Prostate gland (tissue), 2 donors: ENCODE measurements at regions not wholly inside any gene's neighbourhood (a gene's known extent, or its start where the extent isn't known, plus 50 kb on each side); places are given as distances from the start of the nearest gene placed in this dataset.

Experiments used
- POLR2A ChIP-seq: fragments of 450-650 bp; IDR thresholded peaks from one replicate; pipeline ENCODE4 v1.6.1; 2016; ENCODE audit warnings: antibody characterized with exemption, mild to moderate bottlenecking
- POLR2AphosphoS5 ChIP-seq: sonication (generic); formaldehyde crosslinking; IDR thresholded peaks from one replicate; pipeline ENCODE4 v1.6.1; 2017; ENCODE audit warnings: antibody characterized with exemption
- TF ChIP-seq, protein P1 (sequence below), 4 experiments: fragments of 200-600 bp in 2 of 4; fragments of 450-650 bp in 2 of 4; sonication (generic) in 2 of 4; IDR thresholded peaks; 1 replicate in 3 of 4; 2 replicates in 1 of 4; pipeline ENCODE4 v1.5.1; 2016 to 2019; ENCODE audit warnings: antibody characterized with exemption in 4 of 4, mild to moderate bottlenecking in 2 of 4, moderate library complexity in 2 of 4

DNA sequence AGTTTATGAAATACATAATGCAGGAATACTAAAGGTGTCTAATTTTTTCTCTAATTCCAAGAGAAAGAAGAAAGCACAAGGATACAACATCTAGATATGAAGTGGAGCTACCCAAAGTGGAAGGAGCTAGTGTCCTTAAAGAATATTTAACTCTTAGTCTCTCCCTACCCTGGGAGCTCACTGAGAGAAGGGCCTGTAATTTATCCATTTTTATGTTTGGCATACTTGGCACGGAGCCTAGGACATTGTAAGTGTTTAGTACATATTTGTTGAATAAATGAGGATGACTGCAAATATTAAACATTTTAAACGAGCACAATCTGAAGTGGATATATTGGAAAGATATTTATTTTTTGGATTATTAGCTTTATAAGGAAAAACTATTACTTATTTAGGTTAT lies 674.8 kb downstream of the IQCM start:
- TF ChIP-seq, protein P1, sequence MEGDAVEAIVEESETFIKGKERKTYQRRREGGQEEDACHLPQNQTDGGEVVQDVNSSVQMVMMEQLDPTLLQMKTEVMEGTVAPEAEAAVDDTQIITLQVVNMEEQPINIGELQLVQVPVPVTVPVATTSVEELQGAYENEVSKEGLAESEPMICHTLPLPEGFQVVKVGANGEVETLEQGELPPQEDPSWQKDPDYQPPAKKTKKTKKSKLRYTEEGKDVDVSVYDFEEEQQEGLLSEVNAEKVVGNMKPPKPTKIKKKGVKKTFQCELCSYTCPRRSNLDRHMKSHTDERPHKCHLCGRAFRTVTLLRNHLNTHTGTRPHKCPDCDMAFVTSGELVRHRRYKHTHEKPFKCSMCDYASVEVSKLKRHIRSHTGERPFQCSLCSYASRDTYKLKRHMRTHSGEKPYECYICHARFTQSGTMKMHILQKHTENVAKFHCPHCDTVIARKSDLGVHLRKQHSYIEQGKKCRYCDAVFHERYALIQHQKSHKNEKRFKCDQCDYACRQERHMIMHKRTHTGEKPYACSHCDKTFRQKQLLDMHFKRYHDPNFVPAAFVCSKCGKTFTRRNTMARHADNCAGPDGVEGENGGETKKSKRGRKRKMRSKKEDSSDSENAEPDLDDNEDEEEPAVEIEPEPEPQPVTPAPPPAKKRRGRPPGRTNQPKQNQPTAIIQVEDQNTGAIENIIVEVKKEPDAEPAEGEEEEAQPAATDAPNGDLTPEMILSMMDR (IDR thresholded peaks at IDR 0.05), result no peak
- no peak for TF ChIP-seq POLR2A
- TF ChIP-seq POLR2AphosphoS5, result no peak
